Thyroid gland (tissue), 4 donors: ENCODE measurements at regions not wholly inside any gene's neighbourhood (a gene's known extent, or its start where the extent isn't known, plus 50 kb on each side); places are given as distances from the start of the nearest gene placed in this dataset.

ENCODE experiments used
- POLR2A ChIP-seq, 2 donors: fragments of 450-650 bp; IDR thresholded peaks; one replicate each; pipeline ENCODE4 v1.6.1; 2017; ENCODE audit warnings: antibody characterized with exemption in 2 of 2, mild to moderate bottlenecking in 2 of 2, moderate library complexity in 1 of 2
- TF ChIP-seq, protein P1 (sequence below), 6 experiments: fragments of 200-600 bp in 3 of 6; fragments of 450-650 bp in 3 of 6; sonication (generic) in 3 of 6; IDR thresholded peaks; one replicate each; pipeline ENCODE4 v1.5.1; 2016 to 2019; ENCODE audit warnings: antibody characterized with exemption in 6 of 6, mild to moderate bottlenecking in 2 of 6, inconsistent platforms in 1 of 6, moderate library complexity in 1 of 6

DNA sequence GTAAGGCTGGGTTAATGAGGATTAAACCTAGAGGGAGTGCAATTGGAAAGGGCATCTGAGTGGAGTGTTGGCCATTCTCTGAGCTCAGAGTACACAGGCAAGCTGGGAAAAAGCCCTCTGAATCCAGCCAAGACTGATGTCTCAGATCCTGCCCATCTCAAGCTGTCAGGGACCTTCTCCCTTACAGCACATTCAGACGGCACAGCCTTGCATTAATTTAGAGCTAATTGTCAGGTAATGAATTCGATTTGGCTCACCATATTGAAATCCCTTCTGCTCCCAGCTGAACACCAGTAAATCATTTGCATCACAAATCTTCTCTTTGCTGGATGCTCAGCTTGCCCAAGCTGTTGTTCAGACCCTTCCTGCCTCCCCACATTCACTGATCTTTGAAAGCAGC is 399.3 kb upstream of the PODXL start:
- TF ChIP-seq, protein P1, sequence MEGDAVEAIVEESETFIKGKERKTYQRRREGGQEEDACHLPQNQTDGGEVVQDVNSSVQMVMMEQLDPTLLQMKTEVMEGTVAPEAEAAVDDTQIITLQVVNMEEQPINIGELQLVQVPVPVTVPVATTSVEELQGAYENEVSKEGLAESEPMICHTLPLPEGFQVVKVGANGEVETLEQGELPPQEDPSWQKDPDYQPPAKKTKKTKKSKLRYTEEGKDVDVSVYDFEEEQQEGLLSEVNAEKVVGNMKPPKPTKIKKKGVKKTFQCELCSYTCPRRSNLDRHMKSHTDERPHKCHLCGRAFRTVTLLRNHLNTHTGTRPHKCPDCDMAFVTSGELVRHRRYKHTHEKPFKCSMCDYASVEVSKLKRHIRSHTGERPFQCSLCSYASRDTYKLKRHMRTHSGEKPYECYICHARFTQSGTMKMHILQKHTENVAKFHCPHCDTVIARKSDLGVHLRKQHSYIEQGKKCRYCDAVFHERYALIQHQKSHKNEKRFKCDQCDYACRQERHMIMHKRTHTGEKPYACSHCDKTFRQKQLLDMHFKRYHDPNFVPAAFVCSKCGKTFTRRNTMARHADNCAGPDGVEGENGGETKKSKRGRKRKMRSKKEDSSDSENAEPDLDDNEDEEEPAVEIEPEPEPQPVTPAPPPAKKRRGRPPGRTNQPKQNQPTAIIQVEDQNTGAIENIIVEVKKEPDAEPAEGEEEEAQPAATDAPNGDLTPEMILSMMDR (IDR thresholded peaks at IDR 0.05) = no peak
- TF ChIP-seq POLR2A (IDR thresholded peaks at IDR 0.05) = no peak
